ENCODE measurements at regions not wholly inside any gene's neighbourhood (a gene's known extent, or its start where the extent isn't known, plus 50 kb on each side); places are given as distances from the start of the nearest gene placed in this dataset.
A peak's percentile ranks its signal among the peaks of the same experiment; 100 is the strongest.

DNA sequence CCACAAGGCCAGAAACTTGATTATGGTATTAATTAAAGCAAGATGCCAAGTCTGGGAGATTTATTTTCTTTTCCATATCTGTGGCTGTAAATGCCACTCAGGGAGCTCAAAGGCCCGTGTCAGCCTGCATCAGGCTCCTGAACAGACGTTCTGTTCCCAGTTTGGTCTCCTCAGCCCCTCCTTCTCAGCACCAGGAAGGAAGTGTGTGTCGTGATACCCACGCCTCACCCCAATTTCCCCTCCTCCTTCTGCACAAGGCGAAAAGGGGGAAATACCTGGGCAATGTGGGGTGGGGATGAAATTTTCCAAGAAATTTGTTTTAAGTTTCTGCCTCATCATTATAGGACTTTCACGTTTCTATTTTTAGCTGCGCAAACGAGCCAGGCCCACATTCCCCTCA lies 112.0 kb downstream of the SYF2 start:
- Histone ChIP-seq H3K27ac (ENCODE audit: extremely low read length, insufficient read depth, low read length) (no peak overlapping the region), H3K9ac (ENCODE audit: insufficient read depth, low read depth, low read length) (no peak overlapping the region), H4K20me1 (ENCODE audit: insufficient read depth, low read length) (no peaks in the 10 kb centered on the region), H3K79me2 (ENCODE audit: insufficient read depth, low read length) (no peaks in the 10 kb centered on the region), H3K36me3 (replicated peaks in 1 of 2; ENCODE audit: control insufficient read depth in 1 of 2, insufficient read depth in 2 of 2, low read length in 2 of 2) (no peaks in the 10 kb centered on the region), H3K27me3 (ENCODE audit: control insufficient read depth in 1 of 2, insufficient read depth in 2 of 2, low read length in 2 of 2) (no peaks in the 10 kb centered on the region), H3K4me3 (replicated peaks in 1 of 3; ENCODE audit: insufficient read depth in 1 of 3, low read depth in 2 of 3, low read length in 3 of 3) (no peak overlapping the region), H3K4me1 (ENCODE audit: insufficient read depth, low read length) (peaks cover 16% of the 10 kb centered on the region), H3K9me3 (ENCODE audit: low read length) (no peaks in the 10 kb centered on the region), H3K4me2 (ENCODE audit: low read depth, low read length) (no peak overlapping the region), H2AFZ (ENCODE audit: low read length) (no peak overlapping the region)
- no peak for TF ChIP-seq ATF1 (CRISPR knock-in tag; IDR thresholded peaks at IDR 0.05)
- CTCF ChIA-PET (ENCODE audit: low intra/inter-chr PET ratio, low total read pairs), result no interaction called here
- FAIRE-seq (no peak), ATAC-seq (no peak), DNase-seq (ENCODE audit: low spot score) (no peak)
- BruUV-seq (replicated peaks), result no TSS peak
- in situ Hi-C loops (cut with HindIII; ENCODE audit: extremely low pct_ligation_motif_present, low pct_unique_long_range_greater_than_20kb), result no loop called here
- POLR2A ChIA-PET, result interaction anchor here (1.7 kb wide), 1 partner anchor 48 kb away, joined by 4 read pairs; no protein-coding TSS in a partner anchor
- WGBS (ENCODE audit: low lambda C conversion rate), result 39% methylated on average over 8 of the region's 8 CpGs
- intact Hi-C loops (cut with micrococcal nuclease; ENCODE audit: unreplicated experiment), result no loop called here

DNA sequence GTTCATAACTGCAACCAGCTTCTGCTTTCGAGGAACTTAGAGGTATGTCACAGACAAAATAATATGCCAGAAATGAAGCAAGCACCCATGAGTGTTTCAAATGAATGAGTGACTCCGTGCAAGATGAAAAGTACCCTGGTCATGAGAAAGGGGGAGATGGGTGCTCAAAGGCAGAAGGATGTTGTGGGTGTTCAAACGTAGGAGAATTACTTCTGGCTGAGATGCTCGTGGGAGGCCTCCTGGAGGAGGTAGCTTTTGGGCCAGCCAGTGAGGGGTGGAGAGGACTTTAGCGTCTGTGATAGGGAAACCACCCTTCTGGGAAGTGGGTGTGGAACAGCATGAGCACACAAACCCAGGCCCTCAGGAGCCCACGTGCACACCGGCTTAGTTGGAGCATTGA lies 113.8 kb downstream of the SYF2 start:
- Histone ChIP-seq H3K79me2 (ENCODE audit: insufficient read depth, low read length) (no peaks in the 10 kb centered on the region), H3K36me3 (replicated peaks in 1 of 2; ENCODE audit: control insufficient read depth in 1 of 2, insufficient read depth in 2 of 2, low read length in 2 of 2) (no peaks in the 10 kb centered on the region), H2AFZ (ENCODE audit: low read length) (no peak overlapping the region), H3K9ac (ENCODE audit: insufficient read depth, low read depth, low read length) (no peak overlapping the region), H3K4me1 (ENCODE audit: insufficient read depth, low read length) (peaks cover 16% of the 10 kb centered on the region), H3K27ac (ENCODE audit: extremely low read length, insufficient read depth, low read length) (no peak overlapping the region), H3K9me3 (ENCODE audit: low read length) (no peaks in the 10 kb centered on the region), H3K27me3 (ENCODE audit: control insufficient read depth in 1 of 2, insufficient read depth in 2 of 2, low read length in 2 of 2) (peaks cover 0 to 3% of the 10 kb centered on the region in 2 experiments; a peak in 1 of 5 replicates), H4K20me1 (ENCODE audit: insufficient read depth, low read length) (no peaks in the 10 kb centered on the region), H3K4me2 (ENCODE audit: low read depth, low read length) (0 out of 2 replicates have a peak overlapping the region, but pooled peaks have one; percentile 24), H3K4me3 (replicated peaks in 1 of 3; ENCODE audit: insufficient read depth in 1 of 3, low read depth in 2 of 3, low read length in 3 of 3) (no peak overlapping the region)
- in situ Hi-C loops (cut with HindIII; ENCODE audit: extremely low pct_ligation_motif_present, low pct_unique_long_range_greater_than_20kb), result loop anchor here (5.0 kb wide), 1 partner anchor 89 kb away; no protein-coding TSS in a partner anchor
- no peak for FAIRE-seq
- ChIA-PET POLR2A (interaction anchor here (1.5 kb wide), 1 partner anchor 87 kb away, joined by 3 read pairs; no protein-coding TSS in a partner anchor), CTCF (ENCODE audit: low intra/inter-chr PET ratio, low total read pairs) (interaction anchor here (4.1 kb wide), 1 partner anchor 87 kb away, joined by 55 read pairs; no protein-coding TSS in a partner anchor)
- intact Hi-C loops (cut with micrococcal nuclease; ENCODE audit: unreplicated experiment), result no loop called here
- 31% methylated on average over 7 of the region's 7 CpGs for WGBS (ENCODE audit: low lambda C conversion rate)
- DNase-seq (ENCODE audit: low spot score), result no peak
- ATAC-seq, result no peak
- no TSS peak for BruUV-seq (replicated peaks)
- no peak for TF ChIP-seq PLRG1 (conservative IDR thresholded peaks at IDR 0.05)
- TF ChIP-seq ZNF230 (CRISPR knock-in tag; IDR thresholded peaks at IDR 0.05), result no peak
- TF ChIP-seq TEAD2 (CRISPR knock-in tag; IDR thresholded peaks at IDR 0.05), result no peak
- TF ChIP-seq BCL6 (CRISPR knock-in tag; IDR thresholded peaks at IDR 0.05), result 0 out of 2 replicates have a peak, but pooled peaks have one; percentile 45
- no peak for TF ChIP-seq RFX1 (IDR thresholded peaks at IDR 0.05)
- TF ChIP-seq GTF2F1 (IDR thresholded peaks at IDR 0.05; ENCODE audit: low read length), result no peak
- TF ChIP-seq ZNF468 (CRISPR knock-in tag; IDR thresholded peaks at IDR 0.05), result no peak
- TF ChIP-seq UBTF (CRISPR knock-in tag; IDR thresholded peaks at IDR 0.05), result no peak
- no peak for TF ChIP-seq ZNF337 (CRISPR knock-in tag; IDR thresholded peaks at IDR 0.05; ENCODE audit: borderline replicate concordance, low read depth)

All from HepG2 (cell line).